ENCODE measurements at regions not wholly inside any gene's neighbourhood (a gene's known extent, or its start where the extent isn't known, plus 50 kb on each side); places are given as distances from the start of the nearest gene placed in this dataset.

GRCh38 chr4:66071911-66072310 is 401.6 kb upstream of the EPHA5 start:
- TF ChIP-seq, protein P1, sequence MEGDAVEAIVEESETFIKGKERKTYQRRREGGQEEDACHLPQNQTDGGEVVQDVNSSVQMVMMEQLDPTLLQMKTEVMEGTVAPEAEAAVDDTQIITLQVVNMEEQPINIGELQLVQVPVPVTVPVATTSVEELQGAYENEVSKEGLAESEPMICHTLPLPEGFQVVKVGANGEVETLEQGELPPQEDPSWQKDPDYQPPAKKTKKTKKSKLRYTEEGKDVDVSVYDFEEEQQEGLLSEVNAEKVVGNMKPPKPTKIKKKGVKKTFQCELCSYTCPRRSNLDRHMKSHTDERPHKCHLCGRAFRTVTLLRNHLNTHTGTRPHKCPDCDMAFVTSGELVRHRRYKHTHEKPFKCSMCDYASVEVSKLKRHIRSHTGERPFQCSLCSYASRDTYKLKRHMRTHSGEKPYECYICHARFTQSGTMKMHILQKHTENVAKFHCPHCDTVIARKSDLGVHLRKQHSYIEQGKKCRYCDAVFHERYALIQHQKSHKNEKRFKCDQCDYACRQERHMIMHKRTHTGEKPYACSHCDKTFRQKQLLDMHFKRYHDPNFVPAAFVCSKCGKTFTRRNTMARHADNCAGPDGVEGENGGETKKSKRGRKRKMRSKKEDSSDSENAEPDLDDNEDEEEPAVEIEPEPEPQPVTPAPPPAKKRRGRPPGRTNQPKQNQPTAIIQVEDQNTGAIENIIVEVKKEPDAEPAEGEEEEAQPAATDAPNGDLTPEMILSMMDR (IDR thresholded peaks at IDR 0.05), result no peak
- no peak for TF ChIP-seq POLR2AphosphoS5 (IDR thresholded peaks at IDR 0.05)
